Colonic mucosa (tissue), 4 donors: ENCODE measurements at regions not wholly inside any gene's neighbourhood (a gene's known extent, or its start where the extent isn't known, plus 50 kb on each side); places are given as distances from the start of the nearest gene placed in this dataset.
"Not testable (repeated sequence)": the region's sequence is repeated elsewhere in the genome, so short reads cannot be mapped to it uniquely, and the experiment has no call there.

Source experiments
- DNase-seq: peaks from one replicate; pipeline ENCODE4 v3.0.0-alpha.2; 2020
- H3K27ac ChIP-seq: fragments of 200-600 bp; one replicate; pipeline ENCODE4 v1.8.0; 2021
- H3K27me3 ChIP-seq: fragments of 200-600 bp; one replicate; pipeline ENCODE4 v1.8.0; 2021
- H3K36me3 ChIP-seq: fragments of 200-600 bp; one replicate; pipeline ENCODE4 v1.8.0; 2021
- H3K4me1 ChIP-seq: fragments of 200-600 bp; one replicate; pipeline ENCODE4 v1.8.0; 2021; ENCODE audit warnings: mild to moderate bottlenecking
- H3K4me3 ChIP-seq: fragments of 200-600 bp; one replicate; pipeline ENCODE4 v1.8.0; 2021
- H3K9ac ChIP-seq, 2 donors: one replicate each; pipeline ENCODE4 v1.7.0; 2013; ENCODE audit warnings: control low read depth in 2 of 2, low read depth in 2 of 2, low read length in 2 of 2
- H3K9me3 ChIP-seq: fragments of 200-600 bp; one replicate; pipeline ENCODE4 v1.8.0; 2021
- intact Hi-C: fragments of 100-400 bp; cut with DNase I; formaldehyde crosslinking; loops from one replicate; pipeline ENCODE4 v1.14.1; 2022
- TF ChIP-seq, protein P1 (sequence below): fragments of 200-600 bp; IDR thresholded peaks from one replicate; pipeline ENCODE4 v1.8.0; 2022; ENCODE audit warnings: antibody characterized with exemption, mild to moderate bottlenecking
- donor health status: healthy.
- donor health status: DM: no; HTN: no; CAD: no.
- donor health status: DM: no; HTN: no; CAD: no.

DNA sequence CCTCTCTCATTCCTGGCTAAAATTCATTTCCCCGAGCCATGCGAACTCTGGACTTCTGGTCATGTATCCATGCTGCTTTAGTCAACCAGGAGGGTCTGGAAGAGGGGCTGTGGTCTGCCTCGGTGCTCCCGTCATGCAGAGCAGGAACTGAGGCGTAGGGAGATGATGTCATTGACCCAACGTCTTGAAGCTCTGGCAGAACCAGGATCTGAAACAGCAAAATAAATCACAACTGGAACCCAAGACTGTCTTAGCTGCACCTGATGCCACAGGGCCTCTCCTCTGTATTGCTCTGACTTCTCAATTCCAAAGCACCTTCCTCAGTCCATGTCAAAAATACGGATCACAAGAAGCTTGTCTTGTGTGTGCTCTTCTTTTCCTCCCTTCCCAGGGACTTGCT, 131.0 kb upstream of the LDB2 start:
- no peak for DNase-seq
- intact Hi-C loops = no loop called here
- no peaks in the 10 kb centered on the region for H3K4me1 ChIP-seq
- H3K27ac ChIP-seq = no peak overlapping the region
- H3K9me3 ChIP-seq = no peaks in the 10 kb centered on the region
- TF ChIP-seq, protein P1, sequence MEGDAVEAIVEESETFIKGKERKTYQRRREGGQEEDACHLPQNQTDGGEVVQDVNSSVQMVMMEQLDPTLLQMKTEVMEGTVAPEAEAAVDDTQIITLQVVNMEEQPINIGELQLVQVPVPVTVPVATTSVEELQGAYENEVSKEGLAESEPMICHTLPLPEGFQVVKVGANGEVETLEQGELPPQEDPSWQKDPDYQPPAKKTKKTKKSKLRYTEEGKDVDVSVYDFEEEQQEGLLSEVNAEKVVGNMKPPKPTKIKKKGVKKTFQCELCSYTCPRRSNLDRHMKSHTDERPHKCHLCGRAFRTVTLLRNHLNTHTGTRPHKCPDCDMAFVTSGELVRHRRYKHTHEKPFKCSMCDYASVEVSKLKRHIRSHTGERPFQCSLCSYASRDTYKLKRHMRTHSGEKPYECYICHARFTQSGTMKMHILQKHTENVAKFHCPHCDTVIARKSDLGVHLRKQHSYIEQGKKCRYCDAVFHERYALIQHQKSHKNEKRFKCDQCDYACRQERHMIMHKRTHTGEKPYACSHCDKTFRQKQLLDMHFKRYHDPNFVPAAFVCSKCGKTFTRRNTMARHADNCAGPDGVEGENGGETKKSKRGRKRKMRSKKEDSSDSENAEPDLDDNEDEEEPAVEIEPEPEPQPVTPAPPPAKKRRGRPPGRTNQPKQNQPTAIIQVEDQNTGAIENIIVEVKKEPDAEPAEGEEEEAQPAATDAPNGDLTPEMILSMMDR = no peak
- no peaks in the 10 kb centered on the region for H3K36me3 ChIP-seq
- no peak overlapping the region for H3K9ac ChIP-seq
- H3K27me3 ChIP-seq = no peaks in the 10 kb centered on the region
- no peak overlapping the region for H3K4me3 ChIP-seq

DNA sequence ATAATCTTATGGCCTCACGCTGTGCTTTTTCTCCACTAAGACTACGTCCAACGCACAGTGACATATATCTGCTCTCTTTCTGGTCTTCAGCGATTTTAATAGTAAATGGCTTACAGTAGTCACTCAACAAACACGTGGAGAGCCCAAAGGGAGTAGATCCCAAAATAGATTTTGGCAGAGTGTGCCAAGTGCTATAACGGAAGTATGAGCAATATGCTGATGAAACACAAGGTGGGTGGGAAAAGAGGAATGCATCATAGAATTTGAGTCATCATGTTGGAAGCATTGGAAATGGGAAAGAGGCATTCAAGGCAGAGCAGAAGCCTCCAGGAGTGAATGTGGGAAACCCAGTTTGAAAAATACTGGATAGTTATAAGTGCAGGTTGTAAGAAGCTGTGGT, 129.1 kb upstream of the LDB2 start:
- intact Hi-C loops = no loop called here

DNA sequence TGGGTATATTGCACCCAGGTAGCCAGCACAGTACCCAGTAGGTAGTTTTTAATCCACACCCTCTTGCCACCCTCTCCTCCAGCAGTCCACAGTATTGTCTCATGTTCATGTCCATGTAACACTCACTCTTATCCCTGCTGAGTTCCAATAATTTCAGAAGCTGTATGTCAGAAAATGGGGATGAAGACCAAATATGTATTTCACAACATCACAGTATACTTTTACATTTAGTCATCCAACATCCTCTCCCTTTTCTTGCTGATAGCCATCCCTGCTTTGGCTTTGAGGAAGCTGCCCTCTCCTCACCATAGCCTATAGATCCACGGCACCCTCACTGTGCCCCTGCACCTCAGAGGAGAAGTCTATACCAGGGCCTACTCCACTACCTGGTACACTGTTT, 126.0 kb upstream of the LDB2 start:
- no peaks in the 10 kb centered on the region for H3K27me3 ChIP-seq
- no peaks in the 10 kb centered on the region for H3K9me3 ChIP-seq
- H3K4me3 ChIP-seq = no peak overlapping the region

More for the DNA sequence above, 129.1 kb upstream of the LDB2 start:
- TF ChIP-seq, protein P1 = no peak
- no peak for DNase-seq
- no peak overlapping the region for H3K27ac ChIP-seq
- H3K36me3 ChIP-seq = no peaks in the 10 kb centered on the region
- no peaks in the 10 kb centered on the region for H3K4me1 ChIP-seq
- no peak overlapping the region for H3K4me3 ChIP-seq
- no peaks in the 10 kb centered on the region for H3K9me3 ChIP-seq
- no peak overlapping the region for H3K9ac ChIP-seq
- H3K27me3 ChIP-seq = no peaks in the 10 kb centered on the region

DNA sequence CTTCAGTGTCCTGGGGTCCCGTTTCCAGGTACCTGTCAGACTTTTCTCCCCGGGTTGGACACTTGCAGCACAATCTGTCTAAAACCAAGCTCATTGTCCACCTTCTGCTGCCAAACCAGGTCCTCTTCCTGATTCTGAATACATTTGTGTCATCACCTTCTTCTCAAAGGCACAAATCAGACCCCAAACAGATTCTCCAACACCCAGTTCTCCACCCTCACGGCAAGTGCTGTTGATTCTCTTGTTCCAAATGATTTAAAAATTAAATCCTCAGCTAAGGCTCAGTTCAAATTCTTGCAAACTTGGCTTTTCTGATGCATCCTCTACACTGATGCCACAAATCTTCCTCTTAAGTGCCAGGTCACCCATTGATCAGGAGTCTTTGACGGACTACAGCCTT, 122.5 kb upstream of the LDB2 start:
- no peaks in the 10 kb centered on the region for H3K9me3 ChIP-seq
- no peaks in the 10 kb centered on the region for H3K4me1 ChIP-seq
- H3K27ac ChIP-seq = no peak overlapping the region
- H3K9ac ChIP-seq = no peak overlapping the region
- no peaks in the 10 kb centered on the region for H3K36me3 ChIP-seq
- H3K27me3 ChIP-seq = no peaks in the 10 kb centered on the region
- intact Hi-C loops = no loop called here
- H3K4me3 ChIP-seq = no peak overlapping the region
- TF ChIP-seq, protein P1 = no peak
- no peak for DNase-seq

More for the DNA sequence above, 126.0 kb upstream of the LDB2 start:
- no peaks in the 10 kb centered on the region for H3K4me1 ChIP-seq
- H3K36me3 ChIP-seq = no peaks in the 10 kb centered on the region
- DNase-seq = no peak
- TF ChIP-seq, protein P1 = no peak
- intact Hi-C loops = no loop called here
- H3K27ac ChIP-seq = no peak overlapping the region
- no peak overlapping the region for H3K9ac ChIP-seq

DNA sequence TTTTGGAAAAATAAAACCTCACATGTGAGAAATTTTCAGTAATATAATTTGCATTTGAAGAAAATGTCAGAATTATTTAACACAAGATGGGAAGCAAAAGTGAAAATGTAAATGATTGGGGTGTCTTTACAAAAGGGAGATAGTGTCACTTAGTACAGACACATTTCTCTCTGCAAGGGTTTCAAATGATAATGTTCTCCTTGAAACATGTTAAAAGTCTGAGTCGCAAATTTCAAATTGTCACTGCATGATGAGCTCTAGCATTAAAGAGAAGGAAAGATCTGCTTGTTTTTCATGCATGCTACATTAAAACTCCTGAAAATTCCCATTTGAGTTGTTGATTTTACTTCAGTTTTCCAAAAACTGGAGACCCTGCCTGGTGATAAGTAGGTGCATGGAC, 122.0 kb upstream of the LDB2 start:
- no peak for DNase-seq
- no peak overlapping the region for H3K27ac ChIP-seq
- H3K9me3 ChIP-seq = no peaks in the 10 kb centered on the region
- H3K9ac ChIP-seq = no peak overlapping the region
- H3K36me3 ChIP-seq = no peaks in the 10 kb centered on the region
- no peaks in the 10 kb centered on the region for H3K4me1 ChIP-seq
- TF ChIP-seq, protein P1 = no peak
- intact Hi-C loops = no loop called here
- H3K27me3 ChIP-seq = no peaks in the 10 kb centered on the region
- H3K4me3 ChIP-seq = no peak overlapping the region

DNA sequence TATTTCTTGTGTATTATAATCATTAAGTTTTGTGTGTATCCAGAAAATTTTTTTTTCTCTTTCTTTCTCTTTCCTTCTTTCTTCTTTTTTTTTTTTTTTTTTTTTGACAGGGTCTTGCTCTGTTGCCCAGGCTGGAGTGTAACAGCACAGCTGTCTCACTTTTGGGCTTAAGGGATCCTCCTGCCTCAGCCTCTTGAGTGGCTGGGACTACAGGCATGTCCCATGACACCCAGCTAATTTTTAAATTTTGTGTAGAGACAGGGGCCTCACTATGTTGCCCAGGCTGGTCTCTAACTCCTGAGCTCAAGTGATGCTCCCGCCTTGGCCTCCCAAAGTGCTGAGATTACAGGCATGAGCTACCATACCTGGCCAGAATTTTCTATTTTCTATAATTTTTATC, 120.2 kb upstream of the LDB2 start:
- H3K9ac ChIP-seq, H3K4me1 ChIP-seq, H3K4me3 ChIP-seq, H3K27me3 ChIP-seq, H3K9me3 ChIP-seq, intact Hi-C loops, DNase-seq, H3K36me3 ChIP-seq, H3K27ac ChIP-seq: not testable (repeated sequence)
